ENCODE measurements at regions not wholly inside any gene's neighbourhood (a gene's known extent, or its start where the extent isn't known, plus 50 kb on each side); places are given as distances from the start of the nearest gene placed in this dataset.
"Not testable (repeated sequence)": the region's sequence is repeated elsewhere in the genome, so short reads cannot be mapped to it uniquely, and the experiment has no call there.

DNA sequence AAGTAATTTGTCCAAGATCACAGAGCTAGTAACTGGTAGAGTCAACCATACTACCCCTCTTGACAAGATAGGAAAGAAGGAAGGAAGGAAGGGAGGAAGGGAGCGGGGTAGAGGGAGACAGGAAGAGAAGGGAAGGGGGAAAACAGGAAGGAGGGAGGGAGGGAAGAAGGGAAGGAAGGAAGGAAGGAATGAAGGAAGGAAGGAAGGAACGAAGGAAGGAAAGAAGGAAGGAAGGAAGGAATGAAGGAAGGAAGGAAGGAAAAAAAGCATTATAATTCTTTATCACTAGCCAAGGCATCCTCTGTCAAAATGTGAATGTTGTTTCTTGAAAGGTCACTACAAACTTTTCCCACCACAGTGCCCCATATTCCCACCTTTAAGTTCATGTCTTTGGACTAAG is 223.6 kb downstream of the SHQ1 start:
- no peak for DNase-seq

DNA sequence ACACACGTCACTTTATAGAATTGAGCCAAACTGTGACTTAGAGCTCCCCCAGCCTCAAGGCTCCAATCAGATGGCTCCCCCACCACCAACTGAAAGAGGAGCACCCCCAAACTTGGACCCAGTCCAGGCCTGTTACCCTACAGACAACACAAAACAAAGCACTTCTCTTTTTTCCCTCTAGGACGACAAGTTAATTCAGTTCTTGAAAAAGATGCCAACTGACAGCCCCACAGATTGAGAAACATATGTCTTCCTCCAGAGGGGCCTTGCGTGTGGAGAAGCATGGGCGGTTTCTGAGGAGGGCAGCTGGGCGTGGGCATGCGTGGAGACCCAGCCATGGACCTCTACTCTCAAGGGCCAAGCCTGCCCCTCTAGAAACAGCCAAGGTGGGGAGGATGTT is 229.5 kb downstream of the SHQ1 start:
- DNase-seq = no peak

DNA sequence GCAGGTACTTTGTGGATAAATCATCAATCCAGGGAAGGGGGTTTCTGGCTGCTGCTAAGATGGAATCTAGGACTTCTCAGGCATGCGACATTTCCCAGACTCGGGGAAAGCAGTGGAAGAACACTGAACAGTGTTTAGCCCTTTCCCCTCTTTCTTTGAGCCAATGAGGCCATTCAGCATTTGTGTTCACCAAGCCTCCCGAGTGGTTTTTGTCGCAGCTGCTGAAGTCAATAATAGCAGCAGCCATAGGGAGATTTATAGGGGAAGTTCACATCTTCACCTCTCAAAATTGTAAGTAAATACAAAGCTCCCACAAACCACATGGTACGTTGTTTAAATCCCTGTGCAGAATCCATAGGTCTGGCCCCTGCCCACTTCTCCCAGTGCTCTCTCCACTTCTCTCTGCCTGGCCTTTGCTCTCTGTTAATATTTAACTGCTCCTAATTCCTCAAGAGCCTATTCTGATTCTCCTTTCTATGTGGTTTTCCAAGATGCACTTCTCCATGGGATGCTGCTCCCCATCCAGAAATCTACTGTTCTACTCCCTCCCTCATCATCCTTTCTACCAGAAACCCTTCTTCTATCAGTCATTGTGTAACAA is 230.7 kb downstream of the SHQ1 start:
- no peak for DNase-seq

DNA sequence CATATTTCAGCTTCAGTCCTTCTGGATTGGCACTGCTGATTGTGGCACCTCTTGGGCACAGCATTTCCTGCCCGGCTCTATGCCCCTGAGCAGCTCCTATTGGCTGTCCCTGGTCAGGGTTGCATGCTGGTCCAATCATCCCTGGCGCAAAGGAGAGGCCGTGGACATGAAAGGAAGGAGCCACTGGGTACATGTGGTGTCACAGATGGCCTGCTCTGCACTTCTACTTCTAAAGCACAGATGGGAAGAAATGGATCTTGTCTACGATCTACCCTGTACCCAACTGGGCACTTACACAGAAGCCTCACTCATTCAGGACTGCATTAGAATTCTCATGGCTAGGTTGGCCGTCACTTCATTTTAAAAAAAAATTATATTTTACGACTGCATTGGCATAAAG is 232.5 kb downstream of the SHQ1 start:
- DNase-seq = no peak

DNA sequence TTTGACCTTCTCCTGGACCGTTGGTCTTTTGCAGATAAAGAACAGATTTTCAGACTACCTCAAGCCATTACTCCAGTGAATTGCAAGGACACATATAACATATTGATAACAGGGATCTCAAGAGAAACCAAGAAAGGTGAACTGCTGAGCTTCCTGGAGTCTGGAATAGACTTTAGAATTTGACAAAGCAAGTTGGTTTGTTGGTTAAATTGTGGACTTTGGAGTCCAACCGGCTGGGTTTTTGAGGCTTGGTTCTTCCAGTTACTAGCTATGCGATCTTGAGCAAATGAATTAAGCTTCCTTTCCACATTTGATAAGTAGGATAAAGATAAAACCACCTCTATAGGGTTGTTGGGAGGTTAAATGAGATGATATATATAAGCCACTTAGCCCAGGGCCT is 233.1 kb downstream of the SHQ1 start:
- no peak for DNase-seq

DNA sequence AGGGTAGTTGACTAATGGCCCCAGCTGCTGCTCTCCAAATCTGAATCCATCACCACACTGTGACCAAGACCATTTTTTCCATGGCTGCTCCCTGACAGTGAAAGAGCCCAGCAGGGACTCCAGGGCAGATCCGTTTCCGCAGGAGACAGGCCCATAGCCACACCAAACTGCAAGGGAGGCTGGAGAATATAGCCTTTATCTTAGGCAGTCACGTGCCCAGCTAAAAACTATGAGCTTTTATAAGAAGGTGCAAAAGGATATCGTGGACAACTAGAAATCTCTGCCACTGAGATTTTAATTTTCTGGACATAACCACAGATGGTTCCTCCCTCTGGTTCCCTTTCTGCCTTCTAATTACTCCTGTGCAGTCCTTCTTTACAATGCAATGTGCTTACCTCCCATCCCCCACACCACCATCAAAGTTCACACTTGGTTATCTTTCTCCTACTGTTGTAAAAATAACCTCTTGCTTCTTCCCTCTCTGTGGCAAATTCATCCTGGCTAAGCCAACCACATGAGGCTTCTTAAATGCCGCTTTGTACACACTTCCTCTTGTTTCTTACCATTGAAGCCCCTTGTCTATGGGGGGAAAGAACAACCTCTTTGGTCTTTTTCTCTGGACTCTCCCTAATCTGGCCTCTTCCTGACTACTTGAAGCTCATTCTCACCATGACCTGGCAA is 233.7 kb downstream of the SHQ1 start:
- no peak for DNase-seq

DNA sequence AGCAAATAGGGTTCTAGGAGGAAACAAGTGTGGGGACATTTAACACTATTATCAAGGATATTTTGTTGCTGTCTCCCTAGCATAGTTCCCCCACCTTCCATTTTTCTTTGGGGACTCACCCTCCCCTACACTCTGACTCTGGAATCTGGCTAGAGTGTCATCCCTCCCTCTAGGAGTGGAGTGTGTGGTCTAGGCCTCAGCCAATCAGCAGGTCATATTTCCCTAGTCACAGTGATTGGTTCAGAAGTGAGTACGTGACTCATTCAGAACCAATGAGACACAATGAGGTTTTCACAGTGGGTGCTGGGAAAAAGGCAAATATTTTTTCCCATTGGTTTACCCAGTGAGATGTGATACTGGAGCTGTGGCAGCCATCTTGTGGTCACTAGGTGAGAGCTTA is 234.4 kb downstream of the SHQ1 start:
- no peak for DNase-seq

DNA sequence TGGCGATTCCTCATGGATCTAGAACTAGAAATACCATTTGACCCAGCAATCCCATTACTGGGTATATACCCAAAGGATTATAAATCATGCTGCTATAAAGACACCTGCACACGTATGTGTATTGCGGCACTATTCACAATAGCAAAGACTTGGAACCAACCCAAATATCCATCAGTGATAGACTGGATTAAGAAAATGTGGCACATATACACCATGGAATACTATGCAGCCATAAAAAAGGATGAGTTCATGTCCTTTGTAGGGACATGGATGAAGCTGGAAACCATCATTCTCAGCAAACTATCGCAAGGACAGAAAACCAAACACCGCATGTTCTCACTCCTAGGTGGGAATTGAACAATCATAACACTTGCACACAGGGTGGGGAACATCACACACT is 239.1 kb downstream of the SHQ1 start:
- not testable (repeated sequence) for DNase-seq

DNA sequence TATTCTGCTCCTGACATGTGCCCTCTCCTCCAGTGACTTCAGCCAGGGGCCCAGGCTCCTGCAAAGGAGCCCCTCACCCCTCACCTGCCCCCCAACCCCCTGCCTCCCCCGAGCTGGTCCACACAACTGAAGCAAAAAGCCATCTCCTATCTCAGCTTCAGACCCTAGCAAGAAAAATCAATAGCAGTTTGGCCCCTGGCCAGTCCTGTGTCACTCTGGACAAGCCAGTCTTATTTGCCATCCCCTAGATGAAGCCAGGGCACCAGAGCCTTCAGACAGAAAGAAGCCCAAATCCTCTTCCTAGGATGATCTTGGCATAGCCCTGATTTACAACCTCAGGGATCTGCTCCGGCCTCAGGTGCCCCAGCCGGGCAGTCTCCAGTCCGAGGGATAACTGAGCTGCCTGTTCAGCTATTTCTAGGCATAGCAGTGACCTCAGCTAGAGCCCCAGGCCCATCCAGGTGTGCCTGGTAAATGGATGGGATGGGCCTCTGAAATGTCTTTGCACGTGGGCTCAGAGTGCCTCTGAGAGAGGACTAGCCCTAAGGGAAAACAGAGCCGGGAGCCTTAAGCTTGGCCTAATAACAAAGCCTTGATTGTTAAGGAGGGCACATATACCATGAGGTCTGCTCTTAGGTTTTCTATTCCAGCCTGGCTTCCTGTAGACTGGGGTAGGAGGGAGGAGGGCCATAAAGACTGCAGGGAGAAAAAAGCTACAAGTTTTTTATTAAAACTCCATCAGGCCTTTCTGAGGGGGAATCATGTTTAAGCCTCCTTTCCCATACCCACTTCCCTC is 242.0 kb downstream of the SHQ1 start:
- DNase-seq = no peak

DNA sequence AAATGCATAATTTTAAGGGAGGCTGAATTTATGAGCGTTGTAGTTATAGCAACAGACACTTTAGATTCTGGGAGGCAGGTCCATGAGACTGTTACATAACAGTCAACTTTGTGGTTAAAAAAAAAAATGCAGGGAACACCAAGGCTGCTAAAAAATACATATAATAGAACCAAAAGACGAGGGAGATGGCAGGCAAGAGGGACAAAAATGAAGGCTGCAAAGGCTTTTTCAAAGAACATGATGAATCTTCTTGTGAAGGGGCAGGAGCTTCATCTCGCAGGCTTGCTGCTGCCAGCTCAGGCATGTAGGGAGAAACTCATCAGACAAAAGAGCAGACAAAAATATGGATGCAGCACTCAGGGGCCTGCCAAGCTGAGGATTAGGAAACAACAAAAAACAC is 243.9 kb downstream of the SHQ1 start:
- DNase-seq = no peak

DNA sequence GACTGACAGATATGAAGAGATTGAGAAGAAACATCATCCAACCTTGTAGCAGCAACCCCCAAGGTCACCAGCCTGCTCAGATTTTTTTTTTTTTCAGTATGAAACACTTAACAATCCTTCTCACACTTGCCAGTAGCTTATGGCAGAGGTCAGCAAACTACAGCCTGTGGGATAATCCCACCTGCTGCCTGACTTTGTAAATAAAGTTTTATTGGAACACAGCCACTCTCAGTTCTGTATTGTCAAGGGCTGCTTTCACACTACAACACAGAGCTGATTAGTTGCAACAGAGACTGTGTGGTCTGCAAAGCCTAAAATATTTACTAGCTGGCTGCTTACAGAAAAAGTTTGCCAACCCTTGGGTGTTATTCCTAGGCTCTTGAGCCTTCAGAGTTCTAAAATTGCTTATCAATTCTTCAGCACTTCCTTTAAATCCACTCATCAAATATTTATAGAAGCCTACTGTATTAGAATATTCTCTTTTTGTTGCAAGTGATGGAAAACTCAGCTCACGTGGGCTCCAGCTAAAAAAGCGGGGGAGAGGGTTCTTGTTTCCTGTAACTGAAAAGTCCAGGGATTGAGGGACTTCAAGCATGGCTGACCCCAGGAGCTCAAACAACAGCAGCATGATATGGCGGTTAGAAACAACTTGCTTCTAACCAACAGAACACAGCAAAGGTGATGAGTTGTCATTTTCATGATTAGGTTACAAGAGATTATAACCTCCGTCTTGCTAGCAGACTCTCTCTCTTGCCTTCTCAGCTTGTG is 246.1 kb downstream of the SHQ1 start:
- no peak for DNase-seq

DNA sequence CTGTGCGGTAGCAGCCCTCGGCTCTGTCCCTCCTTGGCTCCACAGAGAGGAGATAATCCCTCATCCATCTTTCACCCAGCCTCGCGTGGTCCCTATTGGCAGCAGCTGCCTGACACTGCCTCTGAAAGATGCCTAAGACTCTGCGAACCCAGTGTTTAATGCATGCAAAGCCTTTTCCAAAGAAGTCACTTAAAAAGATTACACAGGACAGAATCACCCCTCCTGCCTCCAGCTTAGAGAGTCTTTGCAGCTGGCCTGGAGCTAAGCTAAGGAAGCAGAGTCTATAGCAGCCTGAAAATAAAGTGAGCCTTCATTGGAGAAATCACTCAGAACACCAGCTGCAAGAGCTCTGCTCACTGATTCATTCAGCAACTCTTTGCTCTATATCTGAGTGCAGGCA is 247.2 kb downstream of the SHQ1 start:
- no peak for DNase-seq

DNA sequence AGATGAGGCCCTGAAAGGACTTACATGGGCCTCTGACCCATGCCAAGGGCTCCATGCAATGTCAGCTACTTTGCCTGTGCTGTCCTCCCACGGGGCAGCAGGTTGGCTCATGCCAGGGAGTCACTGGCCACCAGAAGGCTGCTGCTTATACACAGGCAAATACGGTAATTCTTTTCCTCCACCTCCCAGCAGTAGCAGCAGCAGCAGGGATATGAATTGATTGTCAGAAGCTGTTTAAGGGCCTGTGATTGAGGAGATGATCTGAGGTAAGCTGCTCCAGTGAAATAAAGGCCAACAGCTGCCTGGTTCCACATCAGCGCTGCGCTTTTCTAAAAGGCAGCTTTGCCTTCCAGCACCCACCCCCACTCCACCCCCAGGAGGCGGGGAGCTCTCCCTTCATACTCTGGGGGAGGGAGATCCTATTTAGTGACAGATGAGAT is 250.5 kb downstream of the SHQ1 start:
- no peak for DNase-seq

DNA sequence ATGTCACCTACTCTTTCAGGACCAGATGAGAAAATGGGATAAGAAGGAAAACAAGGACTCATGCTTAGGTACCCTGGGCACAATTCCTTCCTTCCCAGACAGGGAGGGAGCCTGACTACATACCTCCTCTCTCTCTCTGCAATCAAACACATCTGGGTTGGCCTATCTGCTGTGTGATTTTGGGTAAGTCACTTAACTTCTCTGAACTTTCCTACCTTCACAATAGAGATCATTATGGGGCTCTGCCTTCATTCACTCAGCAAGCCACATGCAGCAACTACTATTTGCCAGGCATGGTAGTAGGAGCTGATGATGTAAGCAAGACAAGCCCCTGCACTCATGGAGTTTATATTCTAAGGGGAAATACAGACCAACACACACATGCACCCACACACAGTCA is 251.2 kb downstream of the SHQ1 start:
- DNase-seq = no peak

DNA sequence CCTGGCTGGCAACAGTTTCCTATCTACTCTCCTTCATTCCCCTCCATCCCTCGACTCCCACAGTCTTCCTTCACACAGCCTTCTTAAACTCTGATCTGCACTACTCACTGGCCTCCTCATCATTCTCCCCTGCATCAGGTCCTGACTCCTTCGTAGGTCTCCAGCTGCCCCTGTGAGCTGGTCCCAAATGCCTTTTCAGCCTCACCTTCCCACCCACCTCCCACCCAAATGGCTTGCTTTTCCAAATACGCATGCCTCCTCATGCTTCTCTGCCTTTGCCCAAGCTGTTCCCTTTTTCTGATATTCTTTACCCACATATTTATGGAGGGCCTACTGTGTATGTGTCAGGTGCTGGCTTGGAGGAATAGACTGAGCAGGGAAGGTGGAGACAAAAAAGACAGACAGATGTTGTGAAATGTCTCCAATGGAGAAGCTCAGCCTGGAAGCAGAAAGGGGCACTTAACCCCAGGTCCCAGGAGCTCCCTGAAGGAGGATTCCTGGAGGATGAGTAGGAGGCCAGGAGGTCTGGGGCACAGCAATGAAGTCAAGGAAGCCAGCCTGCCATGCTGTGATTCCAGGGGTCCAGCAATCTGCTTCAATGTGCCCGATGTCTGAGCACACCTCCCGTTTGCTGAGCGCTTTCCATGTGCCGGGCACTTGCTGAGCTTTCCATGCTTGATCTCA is 252.2 kb downstream of the SHQ1 start:
- DNase-seq = no peak

DNA sequence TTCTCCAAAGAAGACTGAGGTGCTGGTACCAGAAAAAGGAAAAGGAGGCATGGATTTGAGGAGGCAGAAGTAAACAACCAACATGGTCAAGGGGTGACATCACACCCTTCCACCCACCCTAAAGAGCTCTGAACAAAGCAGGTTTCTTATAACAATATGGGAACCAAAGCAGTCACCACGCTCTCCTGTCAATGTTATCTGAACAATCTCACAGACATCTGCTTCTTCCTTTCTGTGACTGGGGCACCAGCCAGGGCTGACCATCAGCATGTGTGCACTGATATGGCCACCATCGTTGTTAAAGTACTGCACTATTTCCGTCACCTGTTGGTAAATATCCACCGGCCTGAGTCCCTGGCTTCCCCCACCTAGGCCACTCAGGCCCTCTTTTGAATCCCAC is 252.9 kb downstream of the SHQ1 start:
- no peak for DNase-seq

DNA sequence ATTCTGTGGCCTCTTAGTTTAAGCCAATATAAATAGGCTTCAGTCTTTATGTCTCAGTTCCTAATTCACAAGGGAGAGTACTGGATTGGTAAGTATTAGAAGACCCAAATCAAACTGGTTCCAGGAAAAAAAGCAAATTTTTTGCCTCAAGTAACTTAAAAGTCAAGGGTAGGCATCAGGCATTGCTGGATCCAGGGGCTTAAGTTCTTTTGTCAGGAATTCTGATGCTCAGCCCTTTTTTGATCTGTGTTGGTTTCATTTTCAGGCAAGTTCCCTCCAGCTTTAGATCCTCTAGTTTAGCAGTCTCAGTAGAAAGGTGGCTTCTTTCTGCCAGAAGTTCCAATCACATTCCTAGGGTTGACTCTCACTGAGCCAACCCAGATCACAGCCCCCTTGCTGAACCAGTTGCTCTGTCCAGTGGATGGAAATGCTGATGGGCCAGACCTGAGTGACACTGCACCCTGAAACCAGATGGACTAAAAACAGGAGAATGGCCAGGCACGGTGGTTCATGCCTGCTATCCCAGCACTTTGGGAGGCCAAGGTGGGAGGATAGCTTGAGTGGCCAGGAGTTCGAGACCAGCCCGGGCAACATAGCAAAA is 253.5 kb downstream of the SHQ1 start:
- no peak for DNase-seq

DNA sequence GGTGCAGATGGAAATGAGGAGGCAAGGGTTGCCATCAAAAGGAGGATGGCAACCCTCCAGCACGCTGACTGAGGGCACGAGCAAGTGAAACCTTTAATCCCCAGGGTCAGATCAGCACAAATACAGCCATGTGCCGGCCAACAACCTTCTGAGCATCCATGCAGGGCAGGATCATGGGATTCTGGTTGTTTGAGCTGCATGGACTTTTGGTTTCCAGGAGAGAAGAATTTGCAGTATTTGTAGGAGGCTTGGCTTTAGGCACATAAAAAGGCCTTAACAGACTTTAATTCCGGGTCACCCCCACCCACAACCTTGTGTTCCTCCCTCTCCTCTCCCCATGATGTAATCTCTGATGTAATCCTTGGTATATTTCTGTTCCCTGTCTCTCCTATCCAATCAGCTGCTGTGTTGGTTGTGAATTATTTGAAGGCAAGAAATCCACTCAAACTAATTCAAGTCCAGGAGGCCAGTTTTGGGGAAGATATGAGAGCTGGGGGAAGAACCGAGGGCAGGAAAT is 254.3 kb downstream of the SHQ1 start:
- no peak for DNase-seq

DNA sequence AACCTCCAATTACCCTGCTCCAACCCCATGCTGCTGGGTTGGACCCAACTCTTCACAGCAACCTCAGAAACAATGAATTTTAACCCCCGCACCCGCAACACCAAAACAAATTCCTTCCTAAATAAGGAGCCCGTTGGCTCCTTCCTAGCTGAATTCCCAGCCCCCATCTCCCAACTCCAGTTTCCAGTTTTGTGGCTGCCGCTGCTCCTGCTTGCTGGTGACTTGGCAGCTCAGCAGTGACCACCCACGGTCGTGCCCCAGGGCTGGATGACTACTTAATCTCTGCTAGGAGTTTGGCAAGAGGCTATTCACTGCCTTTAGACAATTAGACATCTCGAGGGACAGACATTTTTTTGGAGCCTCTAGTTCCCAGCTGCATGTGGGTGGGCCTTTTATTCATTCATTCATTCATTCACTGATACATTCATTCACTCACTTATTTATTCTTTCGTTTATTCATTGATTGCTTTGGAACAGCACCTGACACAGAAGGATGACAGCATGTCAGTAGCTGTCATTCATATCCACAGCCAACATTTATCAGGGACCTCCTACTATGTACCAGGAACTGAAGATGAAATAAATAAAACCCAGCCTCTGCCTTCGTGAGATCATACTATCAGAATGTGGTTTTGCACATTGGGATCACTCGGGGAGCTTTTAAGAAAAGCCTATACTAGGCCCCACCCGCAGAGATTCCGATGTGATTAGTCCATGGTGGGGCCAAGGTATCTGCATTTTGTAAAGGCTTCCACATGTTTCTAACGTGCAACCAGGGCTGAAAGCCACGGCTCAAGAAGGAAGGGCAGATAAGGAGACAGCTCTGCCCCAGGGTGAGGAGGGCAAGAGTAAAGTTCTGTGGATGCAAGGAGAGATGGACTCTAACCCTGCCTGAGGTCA is 256.5 kb downstream of the SHQ1 start:
- peak; percentile 84 for DNase-seq

DNA sequence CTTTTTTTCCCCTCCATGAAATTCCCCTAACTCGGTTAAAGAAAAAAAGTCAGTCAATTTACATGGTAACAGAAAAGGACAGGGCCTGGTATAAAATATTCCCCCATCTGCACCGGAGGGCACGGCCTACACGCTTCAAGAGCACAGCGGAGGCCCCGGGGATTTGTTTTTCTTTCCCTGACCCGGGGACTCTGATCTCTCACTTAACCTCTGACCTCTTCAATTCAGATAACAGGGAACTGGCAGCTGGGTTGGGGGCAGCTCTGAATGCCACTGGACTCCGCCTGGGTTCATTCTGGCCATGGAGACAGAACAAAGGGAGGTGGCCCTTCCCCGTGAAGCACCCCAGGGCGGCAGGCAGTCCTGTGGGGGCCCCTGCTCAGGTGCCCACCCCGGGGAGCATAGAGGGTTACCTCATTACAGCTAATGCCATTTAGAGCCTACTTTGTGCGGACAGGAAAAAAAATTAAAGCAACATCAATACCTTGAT is 257.5 kb downstream of the SHQ1 start:
- DNase-seq = no peak

DNA sequence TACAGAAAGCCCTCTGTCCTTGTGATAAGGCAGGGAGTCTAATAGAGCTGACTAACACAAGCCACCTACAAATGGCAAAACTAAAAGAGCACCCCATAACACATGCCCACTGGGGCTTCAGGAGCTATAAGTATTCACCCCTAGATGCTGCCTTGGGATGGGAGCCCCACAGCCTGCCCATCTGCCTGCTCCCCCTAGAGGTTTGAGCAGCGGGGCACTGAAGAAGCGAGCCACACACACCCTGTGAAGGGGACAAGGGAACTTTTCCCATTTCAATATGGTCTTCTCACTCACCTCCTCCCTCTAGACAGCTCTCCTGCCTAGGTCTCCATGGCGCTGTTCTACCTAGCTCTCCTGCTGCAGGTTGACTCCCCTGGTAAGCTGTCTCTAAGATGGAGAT is 261.0 kb downstream of the SHQ1 start:
- DNase-seq = no peak

Data from left hindlimb (tissue), 1 donor.